ENCODE measurements at regions not wholly inside any gene's neighbourhood (a gene's known extent, or its start where the extent isn't known, plus 50 kb on each side); places are given as distances from the start of the nearest gene placed in this dataset.

DNA sequence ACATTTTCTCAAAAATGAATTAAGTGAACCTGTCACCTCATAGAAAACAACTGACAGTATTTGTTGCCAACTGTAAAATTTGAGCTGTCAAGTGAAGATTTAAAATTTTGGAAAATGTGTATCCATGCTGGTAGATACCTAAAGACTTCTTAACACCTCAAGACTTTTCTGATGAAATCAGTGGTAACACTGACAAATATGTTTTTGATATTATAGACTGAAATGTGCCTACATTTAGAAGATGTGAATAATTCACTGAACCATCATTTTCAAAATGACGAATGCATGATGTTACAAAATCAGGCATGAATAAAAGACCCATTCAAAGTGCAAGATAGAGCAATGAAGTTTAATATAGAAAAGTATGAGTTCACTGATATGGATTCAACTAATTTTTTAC is 51.5 kb upstream of the ASPRV1 start:
- TF ChIP-seq, protein P1, sequence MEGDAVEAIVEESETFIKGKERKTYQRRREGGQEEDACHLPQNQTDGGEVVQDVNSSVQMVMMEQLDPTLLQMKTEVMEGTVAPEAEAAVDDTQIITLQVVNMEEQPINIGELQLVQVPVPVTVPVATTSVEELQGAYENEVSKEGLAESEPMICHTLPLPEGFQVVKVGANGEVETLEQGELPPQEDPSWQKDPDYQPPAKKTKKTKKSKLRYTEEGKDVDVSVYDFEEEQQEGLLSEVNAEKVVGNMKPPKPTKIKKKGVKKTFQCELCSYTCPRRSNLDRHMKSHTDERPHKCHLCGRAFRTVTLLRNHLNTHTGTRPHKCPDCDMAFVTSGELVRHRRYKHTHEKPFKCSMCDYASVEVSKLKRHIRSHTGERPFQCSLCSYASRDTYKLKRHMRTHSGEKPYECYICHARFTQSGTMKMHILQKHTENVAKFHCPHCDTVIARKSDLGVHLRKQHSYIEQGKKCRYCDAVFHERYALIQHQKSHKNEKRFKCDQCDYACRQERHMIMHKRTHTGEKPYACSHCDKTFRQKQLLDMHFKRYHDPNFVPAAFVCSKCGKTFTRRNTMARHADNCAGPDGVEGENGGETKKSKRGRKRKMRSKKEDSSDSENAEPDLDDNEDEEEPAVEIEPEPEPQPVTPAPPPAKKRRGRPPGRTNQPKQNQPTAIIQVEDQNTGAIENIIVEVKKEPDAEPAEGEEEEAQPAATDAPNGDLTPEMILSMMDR (IDR thresholded peaks at IDR 0.05), result no peak
- TF ChIP-seq ZFX (IDR thresholded peaks at IDR 0.05; ENCODE audit: borderline replicate concordance), result no peak
